HCT116 (cell line): ENCODE measurements at regions not wholly inside any gene's neighbourhood (a gene's known extent, or its start where the extent isn't known, plus 50 kb on each side); places are given as distances from the start of the nearest gene placed in this dataset.

ENCODE experiments used
- ATAC-seq: fragments of 200-7000 bp; cut with Tn5 transposase; 2 replicates; pipeline ENCODE4 v1.9.1; 2020; ENCODE audit warnings: mild to moderate bottlenecking, moderate library complexity
- BruUV-seq: library from RNA; stranded (reverse); fragments of 400-500 nt; replicated peaks from 2 replicates; lab custom pipeline; 2021; lab: Mats Ljungman, UMichigan
- CTCF ChIA-PET: fragments of 300-600 bp; sonication (Branson Sonifier 250); formaldehyde crosslinking; loops from one replicate; lab custom pipeline; 2021; ENCODE audit warnings: antibody characterized with exemption; lab: Charles Lee
- POLR2A ChIA-PET: fragments of 300-600, 350-600 bp; sonication (Branson Sonifier 250); formaldehyde crosslinking; loops from one replicate; lab custom pipeline; 2021; ENCODE audit warnings: antibody characterized with exemption; lab: Charles Lee
- RAD21 ChIA-PET, 2 experiments: fragments of 300-600 bp; sonication (Branson Sonifier 250); formaldehyde crosslinking; loops; one replicate each; lab custom pipeline; 2023; ENCODE audit warnings: low total read pairs in 2 of 2; ENCODE audit not compliant: uncharacterized antibody in 2 of 2, unreplicated experiment in 2 of 2, low non-redundant PET in 1 of 2; lab: Charles Lee
- DNase-seq: peaks from one replicate; pipeline ENCODE4 v3.0.0-alpha.2; 2010; ENCODE audit warnings: low read depth, low spot score
- H2AFZ ChIP-seq: fragments of 200-600 bp; shearing (Covaris generic), sonication (generic); 2 replicates; pipeline ENCODE4 v1.6.1; 2017; ENCODE audit warnings: low read depth, mixed run types, mixed read lengths, antibody characterized with exemption, low read length; ENCODE audit not compliant: poor library complexity, severe bottlenecking
- H3K27ac ChIP-seq: 2 replicates; pipeline ENCODE4 v1.5.1; 2012; ENCODE audit warnings: low read depth, low read length
- H3K27me3 ChIP-seq: fragments of 200-600 bp; sonication (generic); 2 replicates; pipeline ENCODE4 v1.6.1; 2016; ENCODE audit warnings: mixed run types, low read length, mixed read lengths; ENCODE audit not compliant: insufficient read depth
- H3K36me3 ChIP-seq, 2 experiments: fragments of 200-500 bp in 1 of 2; fragments of 200-600 bp in 1 of 2; sonication (Bioruptor generic) in 1 of 2; sonication (generic) in 1 of 2; 2 replicates each; pipeline versions ENCODE4 v1.5.1 to v1.6.1; 2014 to 2016; ENCODE audit warnings: low read length in 2 of 2, inconsistent platforms in 1 of 2, mixed read lengths in 1 of 2, mixed run types in 1 of 2; ENCODE audit not compliant: insufficient read depth in 2 of 2, control insufficient read depth in 1 of 2
- H3K4me1 ChIP-seq, 2 experiments: fragments of 200-600 bp in 1 of 2; sonication (generic) in 1 of 2; 2 replicates each; pipeline versions ENCODE4 v1.5.1 to v1.6.1; 2012 to 2017; ENCODE audit warnings: low read length in 2 of 2, inconsistent platforms in 1 of 2, mild to moderate bottlenecking in 1 of 2, mixed read lengths in 1 of 2, mixed run types in 1 of 2, moderate library complexity in 1 of 2; ENCODE audit not compliant: insufficient read depth in 2 of 2, control insufficient read depth in 1 of 2
- H3K4me2 ChIP-seq: fragments of 200-600 bp; sonication (generic); 2 replicates; pipeline ENCODE4 v1.6.1; 2017; ENCODE audit warnings: mixed run types, low read length, mixed read lengths
- H3K4me3 ChIP-seq, 2 experiments: fragments of 200-600 bp in 1 of 2; sonication (generic) in 1 of 2; replicated peaks in 1 of 2; 2 replicates each; pipeline ENCODE4 v1.5.1; 2011 to 2016; ENCODE audit warnings: low read length in 2 of 2, control low read depth in 1 of 2, low read depth in 1 of 2, mild to moderate bottlenecking in 1 of 2, mixed read lengths in 1 of 2, mixed run types in 1 of 2
- H3K79me2 ChIP-seq: fragments of 200-600 bp; sonication (generic); 2 replicates; pipeline ENCODE4 v1.6.1; 2017; ENCODE audit warnings: mild to moderate bottlenecking, mixed run types, low read length, moderate library complexity, mixed read lengths; ENCODE audit not compliant: insufficient read depth
- H3K9ac ChIP-seq: fragments of 200-600 bp; sonication (generic); 2 replicates; pipeline ENCODE4 v1.6.1; 2016; ENCODE audit warnings: low read length, mixed read lengths
- H3K9me2 ChIP-seq: fragments of 200-600 bp; sonication (generic), shearing (Covaris generic); 2 replicates; pipeline ENCODE4 v1.6.1; 2017; ENCODE audit warnings: mixed run types, mild to moderate bottlenecking, moderate library complexity; ENCODE audit not compliant: insufficient read depth
- H3K9me3 ChIP-seq, 2 experiments: fragments of 200-500 bp in 1 of 2; fragments of 200-600 bp in 1 of 2; sonication (Bioruptor generic) in 1 of 2; sonication (generic) in 1 of 2; 2 replicates each; pipeline ENCODE4 v1.6.1; 2014 to 2017; ENCODE audit warnings: low read length in 2 of 2, mixed read lengths in 2 of 2, inconsistent platforms in 1 of 2, low read depth in 1 of 2, mild to moderate bottlenecking in 1 of 2, mixed run types in 1 of 2, moderate library complexity in 1 of 2; ENCODE audit not compliant: control insufficient read depth in 1 of 2, insufficient read depth in 1 of 2
- H4K20me1 ChIP-seq: fragments of 200-600 bp; sonication (generic), shearing (Covaris generic); 2 replicates; pipeline ENCODE4 v1.6.1; 2017; ENCODE audit warnings: mixed run types, mild to moderate bottlenecking, moderate library complexity; ENCODE audit not compliant: insufficient read depth
- CBX3 ChIP-seq: IDR thresholded peaks from 2 replicates; pipeline ENCODE4 v1.6.1; 2012; ENCODE audit warnings: low read depth
- CEBPB ChIP-seq: IDR thresholded peaks from 2 replicates; pipeline ENCODE4 v1.6.1; 2012; ENCODE audit warnings: low read depth
- EGR1 ChIP-seq: IDR thresholded peaks from 2 replicates; pipeline ENCODE4 v1.6.1; 2012; ENCODE audit warnings: low read depth
- ELF1 ChIP-seq: IDR thresholded peaks from 2 replicates; pipeline ENCODE4 v1.6.1; 2012; ENCODE audit warnings: low read depth, borderline replicate concordance
- EZH2phosphoT487 ChIP-seq: fragments of 200-600 bp; IDR thresholded peaks from 2 replicates; pipeline ENCODE4 v1.6.1; 2018; ENCODE audit warnings: antibody characterized with exemption, borderline replicate concordance
- FOSL1 ChIP-seq: IDR thresholded peaks from 2 replicates; pipeline ENCODE4 v1.6.1; 2012; ENCODE audit warnings: low read depth
- JUND ChIP-seq: IDR thresholded peaks from 2 replicates; pipeline ENCODE4 v1.6.1; 2012
- POLR2AphosphoS5 ChIP-seq: IDR thresholded peaks from 2 replicates; pipeline ENCODE4 v1.6.1; 2011; ENCODE audit warnings: mild to moderate bottlenecking, low read depth, low read length, moderate library complexity
- RAD21 ChIP-seq: IDR thresholded peaks from 2 replicates; pipeline ENCODE4 v1.6.1; 2012; ENCODE audit warnings: low read depth, mild to moderate bottlenecking
- SP1 ChIP-seq: IDR thresholded peaks from 2 replicates; pipeline ENCODE4 v1.6.1; 2012; ENCODE audit warnings: low read depth
- SRF ChIP-seq: IDR thresholded peaks from 2 replicates; pipeline ENCODE4 v1.6.1; 2012; ENCODE audit warnings: low read depth
- TCF7L2 ChIP-seq: IDR thresholded peaks from 2 replicates; pipeline ENCODE4 v1.7.0; 2011; ENCODE audit warnings: borderline replicate concordance, inconsistent platforms; ENCODE audit not compliant: insufficient read depth, insufficient read length; ENCODE audit errors: extremely low read depth
- intact Hi-C: fragments of 100-400 bp; cut with micrococcal nuclease; formaldehyde crosslinking; loops from 2 replicates; pipeline ENCODE4 v1.10.0; 2022
- TF ChIP-seq, protein P1 (sequence below): IDR thresholded peaks from 2 replicates; pipeline ENCODE4 v1.6.1; 2012; ENCODE audit warnings: low read depth
- TF ChIP-seq, protein P2 (sequence below): IDR thresholded peaks from 2 replicates; pipeline ENCODE4 v1.6.1; 2012
- TF ChIP-seq, protein P3 (sequence below): IDR thresholded peaks from 2 replicates; pipeline ENCODE4 v1.6.1; 2012

DNA sequence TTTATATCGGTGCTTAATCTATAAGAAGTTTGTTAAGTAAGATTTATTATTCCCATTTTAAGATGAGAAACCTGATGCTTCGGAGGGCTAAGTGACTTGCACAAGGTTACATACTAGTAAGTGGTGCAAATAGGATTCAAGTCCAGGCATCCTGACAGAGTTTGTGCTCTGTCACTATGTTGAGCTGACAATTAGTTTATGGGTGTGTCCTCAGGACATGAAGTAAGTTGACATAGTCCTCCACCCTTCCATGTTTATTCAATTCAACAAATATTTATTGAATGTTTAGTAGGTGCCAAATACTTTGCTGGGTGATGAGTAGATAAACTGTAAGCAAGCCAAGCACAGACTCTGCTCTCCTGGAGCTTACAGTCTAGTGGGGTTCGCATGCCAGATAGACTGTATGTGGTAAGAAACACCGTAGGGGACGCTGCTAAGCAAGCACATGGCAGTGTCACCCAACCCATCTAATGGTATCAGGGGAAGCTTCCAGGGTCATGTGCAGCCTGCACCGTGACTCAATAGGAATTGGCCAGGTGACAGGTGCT lies 342.7 kb upstream of the SATB1 start:
- H3K9me3 ChIP-seq = no peaks in the 10 kb centered on the region
- no peak overlapping the region for H3K4me3 ChIP-seq
- no peaks in the 10 kb centered on the region for H3K9me2 ChIP-seq
- no peaks in the 10 kb centered on the region for H3K79me2 ChIP-seq
- ChIA-PET POLR2A (no interaction called here), CTCF (no interaction called here), RAD21 (no interaction called here)
- DNase-seq (no peak), ATAC-seq (no peak)
- no peak overlapping the region for H2AFZ ChIP-seq
- intact Hi-C loops = no loop called here
- no peaks in the 10 kb centered on the region for H3K27me3 ChIP-seq
- H3K4me2 ChIP-seq = no peak overlapping the region
- H3K9ac ChIP-seq = no peak overlapping the region
- TF ChIP-seq FOSL1 = no peak
- no peak for TF ChIP-seq JUND
- TF ChIP-seq, protein P1, sequence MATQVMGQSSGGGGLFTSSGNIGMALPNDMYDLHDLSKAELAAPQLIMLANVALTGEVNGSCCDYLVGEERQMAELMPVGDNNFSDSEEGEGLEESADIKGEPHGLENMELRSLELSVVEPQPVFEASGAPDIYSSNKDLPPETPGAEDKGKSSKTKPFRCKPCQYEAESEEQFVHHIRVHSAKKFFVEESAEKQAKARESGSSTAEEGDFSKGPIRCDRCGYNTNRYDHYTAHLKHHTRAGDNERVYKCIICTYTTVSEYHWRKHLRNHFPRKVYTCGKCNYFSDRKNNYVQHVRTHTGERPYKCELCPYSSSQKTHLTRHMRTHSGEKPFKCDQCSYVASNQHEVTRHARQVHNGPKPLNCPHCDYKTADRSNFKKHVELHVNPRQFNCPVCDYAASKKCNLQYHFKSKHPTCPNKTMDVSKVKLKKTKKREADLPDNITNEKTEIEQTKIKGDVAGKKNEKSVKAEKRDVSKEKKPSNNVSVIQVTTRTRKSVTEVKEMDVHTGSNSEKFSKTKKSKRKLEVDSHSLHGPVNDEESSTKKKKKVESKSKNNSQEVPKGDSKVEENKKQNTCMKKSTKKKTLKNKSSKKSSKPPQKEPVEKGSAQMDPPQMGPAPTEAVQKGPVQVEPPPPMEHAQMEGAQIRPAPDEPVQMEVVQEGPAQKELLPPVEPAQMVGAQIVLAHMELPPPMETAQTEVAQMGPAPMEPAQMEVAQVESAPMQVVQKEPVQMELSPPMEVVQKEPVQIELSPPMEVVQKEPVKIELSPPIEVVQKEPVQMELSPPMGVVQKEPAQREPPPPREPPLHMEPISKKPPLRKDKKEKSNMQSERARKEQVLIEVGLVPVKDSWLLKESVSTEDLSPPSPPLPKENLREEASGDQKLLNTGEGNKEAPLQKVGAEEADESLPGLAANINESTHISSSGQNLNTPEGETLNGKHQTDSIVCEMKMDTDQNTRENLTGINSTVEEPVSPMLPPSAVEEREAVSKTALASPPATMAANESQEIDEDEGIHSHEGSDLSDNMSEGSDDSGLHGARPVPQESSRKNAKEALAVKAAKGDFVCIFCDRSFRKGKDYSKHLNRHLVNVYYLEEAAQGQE = no peak
- no peak for TF ChIP-seq RAD21
- TF ChIP-seq SRF = no peak
- BruUV-seq = no TSS peak
- no peak overlapping the region for H3K27ac ChIP-seq
- no peaks in the 10 kb centered on the region for H3K4me1 ChIP-seq
- H4K20me1 ChIP-seq = no peaks in the 10 kb centered on the region
- H3K36me3 ChIP-seq = no peaks in the 10 kb centered on the region

DNA sequence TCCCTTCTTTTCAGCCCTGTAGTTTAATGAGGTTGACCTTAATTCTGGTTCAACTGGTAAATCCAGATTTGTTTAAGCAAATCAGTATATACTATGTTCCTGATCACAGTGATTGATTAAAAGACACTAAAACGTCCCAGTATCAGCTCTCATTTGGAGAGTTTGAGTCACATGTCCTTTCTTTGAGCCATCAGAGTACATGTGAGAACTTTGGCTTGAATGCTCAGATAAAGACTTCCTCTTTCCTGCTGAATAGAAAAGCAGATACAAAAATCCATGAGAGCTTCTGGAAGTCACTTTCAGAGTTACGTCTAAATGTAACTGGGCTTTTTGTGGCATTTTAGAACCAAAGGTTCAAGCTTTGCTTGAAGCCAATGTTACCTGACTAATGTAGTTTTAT lies 341.8 kb upstream of the SATB1 start:
- Histone ChIP-seq H3K4me2 (no peak overlapping the region), H3K27me3 (no peaks in the 10 kb centered on the region), H3K9ac (no peak overlapping the region), H3K4me1 (no peaks in the 10 kb centered on the region), H2AFZ (no peak overlapping the region), H3K4me3 (no peak overlapping the region), H3K9me3 (no peaks in the 10 kb centered on the region), H3K36me3 (no peaks in the 10 kb centered on the region), H3K79me2 (no peaks in the 10 kb centered on the region), H3K27ac (no peak overlapping the region), H4K20me1 (no peaks in the 10 kb centered on the region), H3K9me2 (no peaks in the 10 kb centered on the region)
- DNase-seq (no peak), ATAC-seq (no peak)
- intact Hi-C loops = no loop called here
- ChIA-PET CTCF (no interaction called here), POLR2A (no interaction called here), RAD21 (no interaction called here)
- no TSS peak for BruUV-seq
- TF ChIP-seq, protein P2, sequence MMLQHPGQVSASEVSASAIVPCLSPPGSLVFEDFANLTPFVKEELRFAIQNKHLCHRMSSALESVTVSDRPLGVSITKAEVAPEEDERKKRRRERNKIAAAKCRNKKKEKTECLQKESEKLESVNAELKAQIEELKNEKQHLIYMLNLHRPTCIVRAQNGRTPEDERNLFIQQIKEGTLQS = no peak
- no peak for TF ChIP-seq CBX3
- no peak for TF ChIP-seq SP1
- no peak for TF ChIP-seq EGR1
- no peak for TF ChIP-seq POLR2AphosphoS5
- TF ChIP-seq, protein P1 = no peak
- TF ChIP-seq EZH2phosphoT487 = no peak
- TF ChIP-seq, protein P3, sequence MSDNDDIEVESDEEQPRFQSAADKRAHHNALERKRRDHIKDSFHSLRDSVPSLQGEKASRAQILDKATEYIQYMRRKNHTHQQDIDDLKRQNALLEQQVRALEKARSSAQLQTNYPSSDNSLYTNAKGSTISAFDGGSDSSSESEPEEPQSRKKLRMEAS = no peak
- TF ChIP-seq ELF1 = no peak
- TF ChIP-seq TCF7L2 = no peak
- TF ChIP-seq CEBPB = no peak
